GM21576 (cell line): ENCODE measurements at regions not wholly inside any gene's neighbourhood (a gene's known extent, or its start where the extent isn't known, plus 50 kb on each side); places are given as distances from the start of the nearest gene placed in this dataset.

Experiments used
- ATAC-seq: cut with Tn5 transposase; IDR thresholded peaks from one replicate; pipeline ENCODE4 v1.9.1; 2021; ENCODE audit warnings: mild to moderate bottlenecking, moderate library complexity; ENCODE audit not compliant: unreplicated experiment

DNA sequence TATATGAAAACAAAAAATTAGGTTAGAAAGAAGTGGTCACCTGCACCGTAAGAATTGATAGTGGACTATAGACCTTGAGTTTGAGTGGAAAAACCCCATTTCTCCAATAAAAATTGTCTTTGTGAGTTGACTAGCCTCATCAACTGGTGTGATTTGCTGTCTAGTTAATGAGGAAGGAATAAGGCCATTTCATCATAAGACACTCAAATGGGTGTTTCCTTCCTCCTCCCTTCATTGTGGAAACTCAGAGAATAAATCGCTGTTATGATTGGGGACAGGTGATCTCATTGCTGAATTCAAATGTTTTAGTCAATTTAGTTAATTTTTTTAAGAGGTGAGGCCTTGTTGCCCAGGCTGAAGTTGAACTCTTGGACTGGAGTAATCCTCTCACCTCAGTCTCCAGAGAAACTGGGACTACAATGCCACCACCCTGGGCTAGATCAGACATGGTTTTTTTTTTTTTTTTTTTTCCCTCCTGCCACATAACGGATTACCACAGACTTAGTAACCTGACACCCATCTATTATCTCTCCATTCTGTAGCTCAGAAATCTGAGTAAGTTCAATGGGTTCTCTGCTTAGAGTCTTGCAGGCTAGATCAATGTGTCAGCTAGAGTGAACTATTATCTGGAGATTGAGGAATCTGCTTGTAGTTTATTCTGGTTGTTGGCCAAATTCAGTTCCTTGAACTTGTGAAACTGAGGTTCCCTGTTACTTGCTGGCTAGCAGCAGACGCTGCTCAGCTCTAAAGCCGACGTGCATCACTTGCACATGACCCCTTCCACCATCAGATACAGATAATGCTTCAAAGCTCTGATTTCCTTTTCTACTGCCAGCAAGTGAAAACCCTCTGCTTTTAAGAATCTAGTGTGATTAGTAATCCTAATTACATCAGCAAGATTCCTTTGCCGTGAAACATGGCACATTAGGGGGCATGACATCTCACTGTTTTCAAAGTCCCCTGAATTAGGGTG, 663.8 kb upstream of the CDH9 start:
- no peak for ATAC-seq

GRCh38 chr5:27700526-27700925, 662.1 kb upstream of the CDH9 start:
- no peak for ATAC-seq

DNA sequence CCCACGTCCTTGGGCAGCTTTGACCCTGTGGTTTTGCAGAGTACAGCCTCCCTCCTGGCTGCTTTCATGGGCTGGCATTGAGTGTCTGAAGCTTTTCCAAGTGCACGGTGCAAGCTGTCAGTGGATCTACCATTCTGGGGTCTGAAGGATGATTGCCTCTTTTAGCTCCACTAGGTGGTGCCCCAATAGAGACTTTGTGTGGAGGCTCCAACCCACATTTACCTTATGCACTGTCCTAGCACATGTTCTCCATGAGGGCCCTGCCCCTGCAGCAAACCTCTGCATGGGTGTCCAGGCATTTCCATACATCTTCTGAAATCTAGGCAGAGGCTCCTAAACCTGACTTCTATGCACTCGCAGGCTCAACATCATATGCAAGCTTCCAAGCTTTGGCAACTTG, 644.2 kb upstream of the CDH9 start:
- no peak for ATAC-seq

- no peak for ATAC-seq
These were observed 614.1 kb upstream of the CDH9 start for GRCh38 chr5:27652505-27652904.

GRCh38 chr5:27639005-27639612, 600.7 kb upstream of the CDH9 start:
- no peak for ATAC-seq

DNA sequence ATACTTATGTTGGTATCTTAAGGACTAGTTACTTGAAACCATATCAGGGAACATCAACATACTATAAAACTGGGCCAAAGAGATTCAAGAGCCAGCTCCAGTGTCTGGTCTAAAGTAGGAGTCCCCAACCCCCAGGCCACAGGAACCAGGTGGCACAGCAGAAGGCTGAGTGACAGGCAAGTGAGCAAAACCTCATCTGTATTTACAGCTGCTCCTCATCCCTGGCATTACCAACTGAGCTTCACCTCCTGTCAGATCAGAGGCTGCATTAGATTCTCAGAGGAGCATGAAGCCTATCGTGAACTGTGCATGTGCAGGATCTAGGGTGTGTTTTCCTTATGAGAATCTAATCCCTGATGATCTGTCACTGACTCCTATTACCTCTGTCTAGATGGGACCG, 581.6 kb upstream of the CDH9 start:
- ATAC-seq, result no peak

- ATAC-seq, result no peak
These were observed 573.8 kb upstream of the CDH9 start for GRCh38 chr5:27612161-27612560.

DNA sequence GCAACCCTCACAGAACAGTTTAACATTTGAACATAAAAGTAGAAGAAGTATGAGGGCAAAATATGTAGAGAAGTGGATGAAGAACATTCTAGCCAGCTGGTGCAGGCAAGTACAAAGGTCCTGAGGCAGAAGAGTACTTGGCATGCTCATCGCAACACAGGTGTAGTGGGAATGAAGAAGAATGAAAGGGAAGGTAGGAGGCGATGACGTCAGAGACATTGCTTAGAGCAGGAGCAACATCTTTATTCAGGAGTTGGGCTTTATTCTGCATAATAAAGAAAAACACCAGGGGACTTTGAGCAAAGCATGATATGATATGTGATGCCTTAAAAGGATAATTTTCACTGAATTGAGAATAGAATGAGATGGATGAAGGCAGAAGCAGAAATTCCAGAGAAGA, 570.6 kb upstream of the CDH9 start:
- ATAC-seq, result no peak

DNA sequence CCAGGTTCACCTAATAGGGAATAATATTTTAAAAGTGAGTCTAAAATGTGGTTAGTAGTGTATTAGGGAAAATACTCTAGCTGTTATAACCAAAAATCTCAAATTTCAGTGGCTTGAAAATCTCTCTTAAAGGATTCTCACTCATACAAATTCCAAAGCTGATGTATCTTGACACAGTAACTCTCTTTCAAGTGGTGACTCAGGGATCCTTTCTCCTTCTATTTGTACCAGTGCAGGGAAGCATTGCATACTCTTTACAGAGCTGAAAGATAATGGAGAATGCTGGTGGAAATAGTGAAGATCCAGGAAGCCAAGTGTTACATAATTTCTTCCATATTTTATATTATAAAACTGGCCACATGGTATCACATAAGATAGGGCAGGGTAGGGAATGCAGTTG, 560.2 kb upstream of the CDH9 start:
- no peak for ATAC-seq

DNA sequence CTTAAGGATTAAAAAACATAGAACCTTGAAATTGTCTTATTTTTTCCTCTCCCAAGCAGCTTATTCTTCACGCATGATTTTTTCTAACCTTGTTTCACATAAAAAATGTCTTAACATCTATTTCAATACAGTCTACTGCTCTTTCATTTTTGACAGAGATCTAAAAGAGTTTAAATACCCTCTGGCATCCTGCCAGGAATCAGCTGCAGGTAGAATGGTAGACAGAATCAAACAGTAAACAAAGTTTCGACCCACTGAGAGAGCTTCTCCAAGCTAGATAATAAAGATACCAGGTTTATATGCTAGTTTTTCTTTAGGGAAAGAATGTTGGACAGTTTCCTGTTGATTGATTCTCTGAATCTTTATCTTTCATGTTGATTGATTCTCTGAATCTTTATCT, 555.8 kb upstream of the CDH9 start:
- no peak for ATAC-seq

DNA sequence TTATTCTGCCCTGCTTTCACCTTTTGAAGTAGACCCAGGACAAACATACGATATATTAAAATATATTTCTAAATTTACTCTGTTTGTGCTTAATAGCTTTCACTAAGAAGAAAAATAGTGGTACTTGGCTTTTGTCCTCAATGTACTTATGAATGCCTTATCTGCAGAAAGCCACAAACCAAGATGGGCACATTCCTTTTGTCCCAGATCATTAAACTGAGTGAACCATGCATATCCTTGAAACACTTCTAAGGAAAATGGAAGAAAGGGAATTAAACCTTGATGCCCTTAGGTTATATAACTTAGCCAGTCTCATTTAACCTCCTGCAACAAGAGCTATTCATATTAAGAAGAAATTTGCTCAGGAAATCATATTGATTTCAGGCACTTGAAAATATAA, 553.8 kb upstream of the CDH9 start:
- ATAC-seq, result no peak

GRCh38 chr5:27590503-27590902, 552.1 kb upstream of the CDH9 start:
- no peak for ATAC-seq

GRCh38 chr5:27578279-27578678, 539.9 kb upstream of the CDH9 start:
- ATAC-seq, result no peak

- ATAC-seq, result no peak
These were observed 533.3 kb upstream of the CDH9 start for GRCh38 chr5:27571681-27572080.

- ATAC-seq, result no peak
These were observed 530.4 kb upstream of the CDH9 start for GRCh38 chr5:27568811-27569210.

DNA sequence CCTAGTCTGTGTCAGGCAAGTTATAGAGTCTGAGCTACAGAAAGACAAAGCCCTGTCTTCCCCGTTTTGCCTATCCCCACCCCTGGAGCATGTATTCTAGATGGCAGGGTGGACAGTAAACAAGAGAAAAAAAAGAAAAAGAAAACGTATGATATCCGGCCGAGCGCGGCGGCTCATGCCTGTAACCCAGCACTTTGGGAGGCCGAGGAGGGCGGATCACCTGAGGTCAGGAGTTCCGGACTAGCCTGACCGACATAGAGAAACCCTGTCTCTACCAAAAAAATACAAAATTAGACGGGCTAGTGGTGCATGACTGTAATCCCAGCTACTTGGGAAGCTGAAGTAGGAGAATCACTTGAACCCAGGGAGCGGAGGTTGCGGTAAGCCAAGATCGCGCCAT, 523.0 kb upstream of the CDH9 start:
- no peak for ATAC-seq

DNA sequence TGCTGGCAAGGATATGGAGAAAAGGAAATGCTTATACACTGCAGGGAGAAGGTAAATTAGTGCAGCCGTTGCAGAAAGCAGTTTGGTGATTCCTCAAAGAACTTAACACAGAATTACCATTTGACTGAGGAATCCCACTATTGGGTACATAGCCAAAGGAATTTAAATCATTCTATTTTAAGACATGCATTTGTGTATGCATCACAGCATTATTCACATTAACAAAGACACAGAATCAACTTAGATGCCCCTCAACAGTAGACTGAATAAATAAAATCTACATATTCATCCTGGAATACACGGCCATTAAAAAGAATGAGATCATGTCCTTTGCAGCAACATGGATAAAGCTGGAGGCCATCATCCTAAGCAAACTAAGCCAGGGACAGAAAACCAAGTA, 510.1 kb upstream of the CDH9 start:
- ATAC-seq, result no peak

GRCh38 chr5:27535031-27535557, 496.7 kb upstream of the CDH9 start:
- no peak for ATAC-seq

- ATAC-seq, result no peak
These were observed 493.9 kb upstream of the CDH9 start for GRCh38 chr5:27532305-27532704.

DNA sequence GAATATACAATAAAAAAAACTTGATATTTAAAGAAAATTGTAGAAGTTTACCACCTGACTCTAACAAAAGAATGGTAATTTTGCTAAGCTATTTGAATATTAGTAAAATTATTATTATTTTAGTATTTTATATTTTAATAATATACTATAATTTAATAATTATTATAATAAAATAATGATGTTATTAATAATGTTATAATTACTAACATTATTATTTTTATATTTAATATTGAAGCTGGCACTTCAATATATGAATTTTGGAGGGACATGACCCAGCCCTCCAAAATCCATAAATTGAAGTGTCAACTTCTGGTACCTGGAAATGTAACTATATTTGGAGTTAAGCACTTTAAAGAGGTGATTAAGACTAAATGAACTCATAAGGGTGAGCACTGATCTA, 486.1 kb upstream of the CDH9 start:
- no peak for ATAC-seq

- no peak for ATAC-seq
These were observed 485.2 kb upstream of the CDH9 start for GRCh38 chr5:27523629-27524028.

- no peak for ATAC-seq
These were observed 478.1 kb upstream of the CDH9 start for GRCh38 chr5:27516437-27516836.
